ENCODE measurements at regions not wholly inside any gene's neighbourhood (a gene's known extent, or its start where the extent isn't known, plus 50 kb on each side); places are given as distances from the start of the nearest gene placed in this dataset.

DNA sequence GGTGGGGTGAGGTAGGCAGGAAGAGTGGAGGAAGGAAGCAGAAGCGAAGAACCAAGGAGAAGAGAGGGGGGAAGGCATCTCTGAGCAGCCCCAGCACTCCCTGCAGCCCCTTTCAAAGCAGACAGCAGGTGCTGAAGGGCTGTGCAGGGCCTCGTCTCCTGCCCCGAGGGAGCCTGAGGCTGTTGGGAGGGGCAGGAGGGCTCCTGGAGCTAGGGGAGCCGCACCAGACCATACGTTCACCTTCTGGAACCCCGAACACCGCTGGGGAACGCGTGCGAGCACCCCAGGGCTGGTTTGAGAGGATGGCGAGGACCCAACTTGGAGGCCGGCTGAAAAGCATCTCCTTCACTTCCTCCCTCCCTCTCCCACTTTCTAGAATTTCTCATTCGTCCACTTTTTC, 259.8 kb downstream of the FAM43A start:
- H2BK120ac ChIP-seq (ENCODE audit: low read depth, low read length), result no peak overlapping the region
- no peaks in the 10 kb centered on the region for H3K4me1 ChIP-seq (ENCODE audit: control insufficient read depth, insufficient read depth, low read depth, low read length)
- no peak overlapping the region for H3K4me2 ChIP-seq (ENCODE audit: low read length, poor library complexity, severe bottlenecking)
- no peak overlapping the region for H3K4me3 ChIP-seq (ENCODE audit: insufficient read depth in 1 of 2, low read depth in 1 of 2, low read length in 2 of 2)
- H2BK5ac ChIP-seq (ENCODE audit: low read depth, low read length, poor library complexity, severe bottlenecking), result no peak overlapping the region
- H2BK15ac ChIP-seq (ENCODE audit: low read depth, poor library complexity, severe bottlenecking), result no peak overlapping the region
- H3K9me3 ChIP-seq (ENCODE audit: control insufficient read depth, low read length), result peaks cover 14% of the 10 kb centered on the region
- no peak overlapping the region for H3K4ac ChIP-seq (ENCODE audit: low read depth in 1 of 2, low read length in 2 of 2)
- H3K36me3 ChIP-seq (ENCODE audit: control insufficient read depth in 1 of 2, insufficient read depth in 2 of 2, low read depth in 1 of 2, low read length in 2 of 2), result no peaks in the 10 kb centered on the region
- no peak overlapping the region for H2BK12ac ChIP-seq (ENCODE audit: low read length in 2 of 2)
- H3K27ac ChIP-seq (ENCODE audit: low read length, poor library complexity, severe bottlenecking), result no peak overlapping the region
- H4K8ac ChIP-seq (ENCODE audit: low read length), result no peak overlapping the region
- H3K27me3 ChIP-seq (ENCODE audit: control insufficient read depth in 1 of 2, insufficient read depth in 1 of 2, low read length in 2 of 2), result peaks cover 23 to 29% of the 10 kb centered on the region in 2 experiments
- no peak overlapping the region for H2AFZ ChIP-seq (ENCODE audit: low read depth, low read length)
- DNase-seq, result no peak
- 84% methylated on average over 13 of the region's 13 CpGs for WGBS
- no peaks in the 10 kb centered on the region for H3K79me1 ChIP-seq (replicated peaks; ENCODE audit: low read length, poor library complexity, severe bottlenecking)
- H3K9ac ChIP-seq (ENCODE audit: low read length), result no peak overlapping the region
- H3K18ac ChIP-seq (ENCODE audit: low read depth in 1 of 2, low read length in 2 of 2), result no peak overlapping the region
- no peak overlapping the region for H3K14ac ChIP-seq (ENCODE audit: low read length in 2 of 2)
- H2AK5ac ChIP-seq (ENCODE audit: low read length, severe bottlenecking), result no peak overlapping the region
- H4K91ac ChIP-seq (ENCODE audit: low read length), result no peak overlapping the region
- H3K23ac ChIP-seq (ENCODE audit: low read length in 2 of 2), result no peak overlapping the region

DNA sequence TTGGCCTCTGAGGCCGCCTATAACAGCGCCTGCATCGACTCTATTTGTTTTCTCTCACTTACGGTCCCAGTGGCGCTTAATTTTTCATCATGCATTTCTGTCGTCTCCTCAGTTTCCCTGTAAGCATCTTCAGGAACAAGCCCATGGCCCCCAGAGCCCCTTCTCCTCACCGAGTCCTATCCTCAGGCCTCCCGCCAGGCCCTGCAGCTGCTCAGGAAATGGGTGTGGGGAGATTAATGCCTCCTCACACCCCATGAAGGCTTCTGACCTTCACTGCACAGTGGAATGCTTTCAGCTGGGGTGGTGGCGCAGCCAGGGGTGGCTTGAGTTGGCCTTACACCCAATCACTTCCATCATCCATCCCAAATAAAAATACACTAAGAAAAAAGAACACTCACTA, 260.4 kb downstream of the FAM43A start:
- H2BK15ac ChIP-seq (ENCODE audit: low read depth, poor library complexity, severe bottlenecking), result no peak overlapping the region
- no peaks in the 10 kb centered on the region for H3K4me1 ChIP-seq (ENCODE audit: control insufficient read depth, insufficient read depth, low read depth, low read length)
- no peak overlapping the region for H3K27ac ChIP-seq (ENCODE audit: low read length, poor library complexity, severe bottlenecking)
- H3K14ac ChIP-seq (ENCODE audit: low read length in 2 of 2), result no peak overlapping the region
- no peak overlapping the region for H2BK12ac ChIP-seq (ENCODE audit: low read length in 2 of 2)
- H3K23ac ChIP-seq (ENCODE audit: low read length in 2 of 2), result no peak overlapping the region
- no peak for DNase-seq
- no peak overlapping the region for H2AFZ ChIP-seq (ENCODE audit: low read depth, low read length)
- H3K36me3 ChIP-seq (ENCODE audit: control insufficient read depth in 1 of 2, insufficient read depth in 2 of 2, low read depth in 1 of 2, low read length in 2 of 2), result no peaks in the 10 kb centered on the region
- H3K18ac ChIP-seq (ENCODE audit: low read depth in 1 of 2, low read length in 2 of 2), result no peak overlapping the region
- H3K9ac ChIP-seq (ENCODE audit: low read length), result no peak overlapping the region
- H3K9me3 ChIP-seq (ENCODE audit: control insufficient read depth, low read length), result peaks cover 14% of the 10 kb centered on the region
- H2AK5ac ChIP-seq (ENCODE audit: low read length, severe bottlenecking), result no peak overlapping the region
- H2BK5ac ChIP-seq (ENCODE audit: low read depth, low read length, poor library complexity, severe bottlenecking), result no peak overlapping the region
- H3K4me3 ChIP-seq (ENCODE audit: insufficient read depth in 1 of 2, low read depth in 1 of 2, low read length in 2 of 2), result no peak overlapping the region
- peaks cover 22 to 24% of the 10 kb centered on the region in 2 experiments for H3K27me3 ChIP-seq (ENCODE audit: control insufficient read depth in 1 of 2, insufficient read depth in 1 of 2, low read length in 2 of 2)
- no peak overlapping the region for H3K4ac ChIP-seq (ENCODE audit: low read depth in 1 of 2, low read length in 2 of 2)
- H3K4me2 ChIP-seq (ENCODE audit: low read length, poor library complexity, severe bottlenecking), result no peak overlapping the region
- no peak overlapping the region for H2BK120ac ChIP-seq (ENCODE audit: low read depth, low read length)
- H4K8ac ChIP-seq (ENCODE audit: low read length), result no peak overlapping the region
- no peak overlapping the region for H4K91ac ChIP-seq (ENCODE audit: low read length)
- H3K79me1 ChIP-seq (replicated peaks; ENCODE audit: low read length, poor library complexity, severe bottlenecking), result no peaks in the 10 kb centered on the region
- 91% methylated on average over 7 of the region's 9 CpGs for WGBS

DNA sequence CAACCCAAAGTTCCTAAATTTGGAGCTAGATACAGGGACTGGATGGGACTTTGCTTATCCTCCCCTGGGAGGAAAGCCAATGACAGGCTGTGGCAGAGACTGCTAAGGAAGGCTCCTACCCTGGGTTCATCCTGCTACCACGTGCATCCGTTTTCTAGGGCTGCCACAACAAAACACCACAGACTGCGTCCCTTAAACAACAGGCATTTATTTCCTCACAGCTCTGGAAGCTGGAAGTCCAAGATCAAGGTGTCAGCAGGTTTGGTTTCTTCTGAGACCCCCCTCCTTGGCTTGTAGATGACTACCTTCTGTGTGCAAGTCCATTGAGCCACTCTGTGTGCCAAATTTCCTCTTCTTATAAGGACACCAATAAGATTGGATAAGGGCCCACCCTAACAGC, 263.9 kb downstream of the FAM43A start:
- no peak overlapping the region for H2AK5ac ChIP-seq (ENCODE audit: low read length, severe bottlenecking)
- H4K8ac ChIP-seq (ENCODE audit: low read length), result no peak overlapping the region
- H3K4me3 ChIP-seq (ENCODE audit: insufficient read depth in 1 of 2, low read depth in 1 of 2, low read length in 2 of 2), result no peak overlapping the region
- H3K9ac ChIP-seq (ENCODE audit: low read length), result no peak overlapping the region
- no peak overlapping the region for H2BK120ac ChIP-seq (ENCODE audit: low read depth, low read length)
- H2BK12ac ChIP-seq (ENCODE audit: low read length in 2 of 2), result no peak overlapping the region
- H3K36me3 ChIP-seq (ENCODE audit: control insufficient read depth in 1 of 2, insufficient read depth in 2 of 2, low read depth in 1 of 2, low read length in 2 of 2), result no peaks in the 10 kb centered on the region
- H2BK5ac ChIP-seq (ENCODE audit: low read depth, low read length, poor library complexity, severe bottlenecking), result no peak overlapping the region
- H2AFZ ChIP-seq (ENCODE audit: low read depth, low read length), result peak overlapping the region; percentile 4
- H3K27me3 ChIP-seq (ENCODE audit: control insufficient read depth in 1 of 2, insufficient read depth in 1 of 2, low read length in 2 of 2), result peaks cover 14 to 23% of the 10 kb centered on the region in 2 experiments
- H3K4me2 ChIP-seq (ENCODE audit: low read length, poor library complexity, severe bottlenecking), result no peak overlapping the region
- H3K23ac ChIP-seq (ENCODE audit: low read length in 2 of 2), result no peak overlapping the region
- no peak overlapping the region for H3K18ac ChIP-seq (ENCODE audit: low read depth in 1 of 2, low read length in 2 of 2)
- H4K91ac ChIP-seq (ENCODE audit: low read length), result no peak overlapping the region
- no peaks in the 10 kb centered on the region for H3K79me1 ChIP-seq (replicated peaks; ENCODE audit: low read length, poor library complexity, severe bottlenecking)
- no peak overlapping the region for H3K4ac ChIP-seq (ENCODE audit: low read depth in 1 of 2, low read length in 2 of 2)
- peaks cover 14% of the 10 kb centered on the region for H3K9me3 ChIP-seq (ENCODE audit: control insufficient read depth, low read length)
- WGBS, result 79% methylated on average over 3 of the region's 3 CpGs
- DNase-seq, result no peak
- H3K4me1 ChIP-seq (ENCODE audit: control insufficient read depth, insufficient read depth, low read depth, low read length), result no peaks in the 10 kb centered on the region
- no peak overlapping the region for H3K27ac ChIP-seq (ENCODE audit: low read length, poor library complexity, severe bottlenecking)
- peak overlapping the region in 1 of 2 experiments; percentile 32 for H3K14ac ChIP-seq (ENCODE audit: low read length in 2 of 2)
- no peak overlapping the region for H2BK15ac ChIP-seq (ENCODE audit: low read depth, poor library complexity, severe bottlenecking)

DNA sequence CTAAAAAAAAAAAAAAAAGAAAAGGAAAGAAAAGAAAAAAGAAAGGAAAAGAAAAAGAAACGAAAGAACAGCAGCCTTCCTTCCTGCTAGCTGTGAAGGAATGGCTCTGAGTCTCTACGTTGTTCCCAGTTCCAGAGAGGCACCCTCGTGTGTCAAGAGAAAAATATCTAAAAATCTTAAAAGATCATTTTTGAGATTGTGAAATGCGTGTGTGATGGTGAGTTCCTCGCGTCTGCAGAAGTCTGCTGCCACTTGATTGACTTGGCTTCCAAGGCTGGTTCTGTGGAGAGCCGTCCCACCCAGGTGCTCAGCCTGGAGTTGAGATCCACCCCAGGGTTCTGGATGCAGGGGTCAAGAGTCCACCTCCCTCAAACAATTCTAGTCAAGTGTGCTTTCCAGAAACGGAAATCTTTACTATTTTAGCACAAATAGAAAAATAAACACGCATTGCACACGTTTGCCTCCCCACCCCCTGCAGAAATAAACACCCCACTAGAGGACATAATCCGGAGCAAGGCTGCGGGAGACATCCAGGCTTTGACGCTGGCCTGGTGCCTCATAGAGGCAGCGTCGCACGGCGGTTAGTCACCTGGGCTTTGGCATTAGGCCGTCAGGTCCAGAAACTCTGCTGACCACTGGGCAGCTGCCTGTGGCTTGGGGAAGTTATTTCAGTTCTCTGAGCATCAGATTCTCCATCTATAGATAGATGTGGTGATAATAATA, 265.4 kb downstream of the FAM43A start:
- Histone ChIP-seq H3K4me2 (ENCODE audit: low read length, poor library complexity, severe bottlenecking) (no peak overlapping the region), H3K4ac (ENCODE audit: low read depth in 1 of 2, low read length in 2 of 2) (no peak overlapping the region), H2BK120ac (ENCODE audit: low read depth, low read length) (no peak overlapping the region), H3K14ac (ENCODE audit: low read length in 2 of 2) (no peak overlapping the region), H3K79me1 (replicated peaks; ENCODE audit: low read length, poor library complexity, severe bottlenecking) (no peaks in the 10 kb centered on the region), H2BK12ac (ENCODE audit: low read length in 2 of 2) (no peak overlapping the region), H3K4me3 (ENCODE audit: insufficient read depth in 1 of 2, low read depth in 1 of 2, low read length in 2 of 2) (no peak overlapping the region), H2AK5ac (ENCODE audit: low read length, severe bottlenecking) (no peak overlapping the region), H3K36me3 (ENCODE audit: control insufficient read depth in 1 of 2, insufficient read depth in 2 of 2, low read depth in 1 of 2, low read length in 2 of 2) (no peaks in the 10 kb centered on the region), H4K8ac (ENCODE audit: low read length) (no peak overlapping the region), H2BK15ac (ENCODE audit: low read depth, poor library complexity, severe bottlenecking) (no peak overlapping the region), H2AFZ (ENCODE audit: low read depth, low read length) (no peak overlapping the region), H3K9ac (ENCODE audit: low read length) (no peak overlapping the region), H3K23ac (ENCODE audit: low read length in 2 of 2) (no peak overlapping the region), H3K4me1 (ENCODE audit: control insufficient read depth, insufficient read depth, low read depth, low read length) (no peaks in the 10 kb centered on the region), H4K91ac (ENCODE audit: low read length) (no peak overlapping the region), H3K9me3 (ENCODE audit: control insufficient read depth, low read length) (peaks cover 14% of the 10 kb centered on the region), H3K27ac (ENCODE audit: low read length, poor library complexity, severe bottlenecking) (no peak overlapping the region), H2BK5ac (ENCODE audit: low read depth, low read length, poor library complexity, severe bottlenecking) (no peak overlapping the region), H3K27me3 (ENCODE audit: control insufficient read depth in 1 of 2, insufficient read depth in 1 of 2, low read length in 2 of 2) (peaks cover 25 to 29% of the 10 kb centered on the region in 2 experiments), H3K18ac (ENCODE audit: low read depth in 1 of 2, low read length in 2 of 2) (no peak overlapping the region)
- 91% methylated on average over 17 of the region's 18 CpGs for WGBS
- DNase-seq, result no peak

Data from mesenchymal stem cell (in vitro differentiated cells and primary cell).